ENCODE measurements at regions not wholly inside any gene's neighbourhood (a gene's known extent, or its start where the extent isn't known, plus 50 kb on each side); places are given as distances from the start of the nearest gene placed in this dataset.

DNA sequence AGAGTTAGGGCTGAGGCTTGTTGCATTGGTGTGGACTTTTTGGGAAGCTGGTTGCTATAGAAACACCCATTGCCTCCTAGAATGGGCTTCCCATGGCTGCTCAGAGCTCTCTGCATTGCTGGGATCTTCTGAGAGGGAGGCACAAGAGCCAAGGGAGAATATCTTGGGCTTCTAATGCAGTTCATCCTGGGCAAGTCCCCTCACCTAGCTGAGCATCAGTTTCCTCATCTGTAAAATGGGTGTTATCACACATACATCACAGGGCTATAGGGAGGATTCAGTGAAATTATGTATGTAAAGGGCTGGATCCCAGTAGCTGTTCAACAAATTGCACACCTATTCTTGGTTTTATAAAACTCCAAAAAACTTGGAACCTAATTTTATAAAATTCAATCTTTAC is 106.1 kb upstream of the ALDH1B1 start:
- no peak for DNase-seq (ENCODE audit: low read depth in 2 of 2)

DNA sequence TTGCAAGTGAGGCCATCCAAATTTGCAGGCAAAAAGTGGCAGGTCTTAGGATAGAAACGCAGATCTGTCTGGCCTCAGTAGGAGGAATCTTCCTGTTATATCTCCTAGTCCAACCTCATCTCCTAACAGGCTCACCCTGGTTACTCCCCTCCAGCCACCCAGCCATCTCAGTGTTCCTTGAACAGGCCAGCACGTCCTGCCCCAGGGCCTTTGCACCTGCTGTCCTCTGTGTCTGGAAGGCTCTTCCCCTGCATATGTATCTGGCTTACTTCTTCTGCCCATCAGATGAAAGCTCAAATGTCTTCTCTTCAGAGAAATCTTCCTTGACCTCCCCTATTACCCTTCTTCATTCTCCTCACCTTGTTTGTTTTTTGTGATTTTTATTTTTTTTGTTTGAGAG is 107.3 kb upstream of the ALDH1B1 start:
- DNase-seq (ENCODE audit: low read depth in 2 of 2): no peak

- DNase-seq (ENCODE audit: low read depth in 2 of 2): no peak
Measured at GRCh38 chr9:38284588-38285051, 107.9 kb upstream of the ALDH1B1 start.

DNA sequence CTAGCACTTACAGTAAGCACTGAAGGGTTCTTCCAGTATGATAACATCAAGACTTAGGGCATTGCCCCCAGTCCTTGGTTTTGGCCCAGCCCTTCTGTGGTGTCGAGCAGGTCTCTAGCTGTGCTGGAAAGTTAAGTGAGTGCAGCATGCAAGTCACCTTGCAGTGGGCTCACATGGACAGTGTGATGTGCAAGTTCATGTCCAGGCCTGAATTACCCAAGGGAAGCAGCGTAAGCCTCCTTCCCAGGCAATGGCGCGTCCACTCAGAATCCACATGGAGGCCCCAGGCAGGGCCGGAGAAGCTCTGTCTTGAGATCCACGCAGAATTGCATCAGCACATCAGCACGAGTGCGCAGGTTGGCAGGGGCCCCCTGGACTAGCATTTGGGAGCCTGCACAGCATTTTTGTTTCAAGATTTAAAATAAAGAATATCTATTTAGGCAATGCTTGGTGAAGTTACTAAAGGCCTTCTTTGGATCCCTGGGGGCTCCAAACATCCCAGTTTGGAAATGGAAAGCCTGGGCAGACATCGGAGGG is 108.4 kb upstream of the ALDH1B1 start:
- DNase-seq (ENCODE audit: low read depth in 2 of 2): no peak

GRCh38 chr9:38282756-38283155 is 109.7 kb upstream of the ALDH1B1 start:
- DNase-seq (ENCODE audit: low read depth in 2 of 2): no peak

DNA sequence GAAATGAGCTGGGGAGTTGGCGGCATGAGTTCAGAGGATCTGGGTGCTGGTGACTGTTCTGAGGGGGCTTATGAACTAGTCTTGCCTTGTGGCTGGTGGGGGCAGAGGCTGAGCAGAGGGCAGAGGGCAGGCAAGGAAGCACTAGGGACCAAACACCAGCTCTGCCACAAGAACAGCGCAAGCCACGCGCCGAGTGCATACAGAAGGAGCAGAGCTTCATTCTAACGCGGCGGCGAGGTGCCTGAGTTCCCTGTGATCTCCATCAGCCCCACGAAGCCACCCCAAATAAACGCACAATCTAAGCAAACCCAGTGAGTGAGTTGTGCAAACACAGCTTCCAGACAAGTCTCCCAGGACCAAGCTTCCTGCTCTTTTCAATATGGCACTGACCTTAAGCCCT is 110.6 kb upstream of the ALDH1B1 start:
- no peak for DNase-seq (ENCODE audit: low read depth in 2 of 2)

GRCh38 chr9:38281196-38281595 is 111.3 kb upstream of the ALDH1B1 start:
- no peak for DNase-seq (ENCODE audit: low read depth in 2 of 2)

- no peak for DNase-seq (ENCODE audit: low read depth in 2 of 2)
Measured at GRCh38 chr9:38280251-38280800, 112.2 kb upstream of the ALDH1B1 start.

DNA sequence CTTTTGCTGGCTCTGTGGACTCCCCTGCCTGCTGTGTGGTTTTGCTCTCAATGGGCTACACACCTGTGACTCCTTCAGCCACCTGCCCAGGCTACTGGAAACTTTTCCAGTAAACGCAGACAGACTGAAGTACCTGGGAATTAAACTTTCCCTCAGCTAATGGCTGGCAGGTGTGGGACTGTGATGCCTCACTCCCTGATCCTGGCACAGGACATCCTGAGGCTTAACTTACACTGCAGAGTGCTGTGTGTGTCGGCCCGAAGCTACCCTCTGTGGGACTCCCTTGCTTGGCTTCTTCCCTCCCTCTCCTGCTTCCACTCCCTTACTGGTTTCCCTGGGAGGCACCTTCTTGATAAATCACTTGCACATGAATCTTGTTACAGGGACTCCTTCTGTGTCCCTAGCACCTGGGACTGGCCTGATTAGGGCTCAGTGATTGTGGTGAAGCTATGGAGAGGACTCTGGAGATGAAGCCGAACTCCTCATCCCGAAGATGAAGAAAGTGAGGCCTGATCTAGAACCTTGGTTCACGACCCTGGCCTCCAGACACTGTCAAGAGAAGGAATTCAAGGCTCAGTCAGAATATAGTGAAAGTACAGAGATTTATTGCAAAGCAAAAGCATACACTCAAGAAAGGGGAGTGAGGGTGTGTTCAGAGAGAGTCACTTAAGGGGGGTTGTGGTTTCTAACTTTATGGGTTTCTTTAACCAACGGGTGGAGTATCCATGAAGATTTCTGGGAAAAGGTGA is 113.4 kb upstream of the ALDH1B1 start:
- DNase-seq (ENCODE audit: low read depth in 2 of 2): no peak

- no peak for DNase-seq (ENCODE audit: low read depth in 2 of 2)
Measured at GRCh38 chr9:38278457-38278856, 114.0 kb upstream of the ALDH1B1 start.

DNA sequence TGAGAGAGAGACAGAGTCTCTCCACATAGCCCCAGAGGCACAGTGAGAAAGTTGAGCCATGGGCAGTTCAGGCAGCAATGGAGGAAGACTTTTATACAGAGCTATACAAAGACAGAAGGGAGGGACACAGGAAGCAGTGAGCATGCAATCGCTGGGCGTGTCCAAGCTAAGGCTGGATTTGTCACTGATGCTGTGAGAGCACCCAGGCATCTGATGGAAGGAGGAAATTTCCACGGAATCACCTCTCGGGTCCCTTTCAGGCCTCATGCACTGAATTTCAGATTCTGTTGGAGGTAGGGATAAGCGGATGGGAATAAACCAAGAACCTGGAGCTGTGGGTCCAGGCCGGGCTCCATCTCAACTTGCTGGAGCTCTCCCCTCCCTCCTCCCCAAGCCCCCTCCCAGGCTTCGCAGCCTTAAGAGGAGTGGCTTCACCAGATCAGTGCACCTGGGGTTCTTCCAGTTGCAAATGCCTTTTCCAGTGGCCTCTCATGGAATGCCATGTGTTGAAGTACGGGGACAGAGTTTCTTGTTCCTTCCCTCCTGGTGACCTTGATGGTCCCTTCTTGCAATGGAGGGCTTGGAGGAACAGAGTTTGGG is 114.8 kb upstream of the ALDH1B1 start:
- DNase-seq (ENCODE audit: low read depth in 2 of 2): no peak

GRCh38 chr9:38276771-38277439 is 115.6 kb upstream of the ALDH1B1 start:
- DNase-seq (ENCODE audit: low read depth in 2 of 2): no peak

GRCh38 chr9:38274800-38275199 is 117.7 kb upstream of the ALDH1B1 start:
- DNase-seq (ENCODE audit: low read depth in 2 of 2): no peak

DNA sequence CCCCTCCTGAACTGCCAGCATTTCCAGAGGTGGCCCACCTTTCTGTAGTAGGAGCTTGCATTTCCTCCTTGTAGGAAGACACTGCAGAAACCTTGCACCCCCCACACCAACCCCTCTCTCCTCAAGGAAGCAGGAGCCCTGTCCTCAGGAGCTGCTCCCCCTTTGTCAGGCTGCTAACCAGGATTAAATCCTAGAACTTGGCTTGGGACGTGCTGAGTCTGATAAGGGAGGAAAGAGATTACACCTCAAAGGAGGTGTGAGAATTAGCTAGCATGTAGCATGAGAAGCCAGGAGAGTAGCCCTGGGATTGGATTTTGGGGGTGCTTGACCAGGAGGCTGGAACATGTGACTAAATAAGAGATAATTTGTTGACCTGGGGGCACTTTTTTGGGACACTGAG is 119.8 kb upstream of the ALDH1B1 start:
- DNase-seq (ENCODE audit: low read depth in 2 of 2): no peak

DNA sequence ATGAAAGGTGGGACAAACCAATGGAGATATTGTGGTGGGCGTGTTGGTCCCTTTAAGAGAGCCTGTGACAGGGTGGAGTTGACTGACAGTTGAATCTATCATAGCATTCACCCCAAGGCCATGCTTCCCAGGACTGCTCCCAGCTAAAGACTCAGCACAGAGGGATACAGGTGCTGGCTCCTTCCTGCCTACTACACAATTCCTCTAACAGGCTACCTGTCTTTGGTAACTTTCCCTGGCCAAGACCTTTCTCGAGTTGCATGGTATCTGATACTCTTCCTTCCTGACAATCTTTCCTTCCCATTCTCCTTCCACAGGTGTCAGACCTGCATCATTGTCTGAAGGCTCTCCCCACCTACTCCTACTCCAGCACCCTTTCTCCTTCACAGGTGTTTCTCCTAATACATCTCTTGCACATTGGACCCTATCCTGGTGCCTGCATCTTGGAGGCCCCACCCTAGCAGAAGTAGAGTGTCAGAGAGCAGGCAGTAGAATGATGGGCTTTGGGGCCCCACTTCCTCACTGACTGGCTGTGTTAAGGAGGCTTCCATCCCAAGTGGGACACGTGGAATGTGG is 120.7 kb upstream of the ALDH1B1 start:
- DNase-seq (ENCODE audit: low read depth in 2 of 2): no peak

DNA sequence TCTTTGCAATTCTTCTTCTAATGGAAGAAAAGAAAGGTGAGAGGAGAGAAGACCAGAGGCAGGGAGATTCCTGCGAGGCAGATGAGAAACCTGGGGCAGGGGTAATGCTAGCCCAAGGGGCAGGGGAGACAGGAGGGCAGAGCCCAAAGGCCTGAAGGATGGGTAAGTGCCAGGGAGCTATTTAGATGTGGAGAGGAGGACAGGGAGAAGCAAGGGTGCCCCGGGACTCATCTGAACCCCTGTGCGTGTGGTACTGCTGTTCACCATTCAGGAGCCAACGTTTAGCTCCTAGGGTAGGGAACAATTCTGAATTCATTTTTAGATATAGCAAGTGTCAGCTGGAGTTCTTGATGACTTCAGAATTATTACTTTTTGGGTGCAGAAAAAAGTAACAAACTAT is 122.7 kb upstream of the ALDH1B1 start:
- no peak for DNase-seq (ENCODE audit: low read depth in 2 of 2)

DNA sequence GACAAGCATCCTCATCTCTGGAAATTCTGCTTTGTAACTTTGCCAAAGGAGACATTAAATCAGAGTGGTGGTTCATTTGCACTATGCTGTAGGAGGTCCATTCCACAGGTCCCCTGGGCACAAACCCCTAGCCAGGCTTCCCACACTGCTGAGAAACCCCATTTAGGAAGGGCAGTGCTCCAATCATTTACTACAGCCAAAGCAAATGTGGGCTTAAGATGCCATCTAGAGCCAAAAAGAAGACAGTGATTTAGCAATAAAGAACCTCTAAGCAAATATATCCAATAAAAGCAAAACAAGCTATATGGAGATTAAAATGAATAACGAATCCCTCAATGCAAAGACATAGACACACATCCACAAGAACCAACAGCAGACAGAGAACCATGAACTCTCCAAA is 129.0 kb upstream of the ALDH1B1 start:
- DNase-seq (ENCODE audit: low read depth in 2 of 2): no peak

DNA sequence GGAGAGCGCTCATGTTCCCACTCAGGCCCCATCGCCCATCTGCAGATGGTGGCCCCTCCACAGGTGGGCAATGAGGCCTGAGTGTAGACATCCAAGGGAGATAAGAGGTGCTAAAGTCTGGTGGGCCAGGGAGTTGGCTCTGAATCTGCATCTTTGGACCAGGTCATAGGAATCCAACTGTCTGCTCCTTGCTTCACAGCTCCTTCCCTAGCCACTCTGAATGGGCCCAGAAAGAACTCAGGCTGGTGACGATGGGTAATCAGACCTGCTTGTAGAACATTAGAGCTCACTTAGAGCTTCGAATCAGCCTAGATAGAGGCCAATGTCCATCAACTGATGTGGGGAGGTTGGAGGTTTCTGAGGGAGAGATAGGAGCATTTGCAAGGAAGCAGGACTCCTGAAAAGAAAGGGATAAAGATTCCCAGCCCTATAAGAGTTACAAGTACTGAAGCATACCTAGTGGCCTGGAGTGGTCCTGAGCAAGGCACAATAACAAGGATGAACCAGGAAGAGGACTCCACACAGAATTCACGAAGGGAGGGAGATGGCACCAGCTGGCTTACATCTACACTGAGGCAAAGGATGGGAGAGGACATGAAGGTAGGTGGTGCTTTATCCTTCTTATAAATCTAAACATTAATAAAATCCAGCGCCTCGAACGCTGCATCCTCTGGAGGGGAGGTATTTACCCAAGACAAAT is 132.8 kb upstream of the ALDH1B1 start:
- no peak for DNase-seq (ENCODE audit: low read depth in 2 of 2)

GRCh38 chr9:38259056-38259455 is 133.4 kb upstream of the ALDH1B1 start:
- DNase-seq (ENCODE audit: low read depth in 2 of 2): no peak

DNA sequence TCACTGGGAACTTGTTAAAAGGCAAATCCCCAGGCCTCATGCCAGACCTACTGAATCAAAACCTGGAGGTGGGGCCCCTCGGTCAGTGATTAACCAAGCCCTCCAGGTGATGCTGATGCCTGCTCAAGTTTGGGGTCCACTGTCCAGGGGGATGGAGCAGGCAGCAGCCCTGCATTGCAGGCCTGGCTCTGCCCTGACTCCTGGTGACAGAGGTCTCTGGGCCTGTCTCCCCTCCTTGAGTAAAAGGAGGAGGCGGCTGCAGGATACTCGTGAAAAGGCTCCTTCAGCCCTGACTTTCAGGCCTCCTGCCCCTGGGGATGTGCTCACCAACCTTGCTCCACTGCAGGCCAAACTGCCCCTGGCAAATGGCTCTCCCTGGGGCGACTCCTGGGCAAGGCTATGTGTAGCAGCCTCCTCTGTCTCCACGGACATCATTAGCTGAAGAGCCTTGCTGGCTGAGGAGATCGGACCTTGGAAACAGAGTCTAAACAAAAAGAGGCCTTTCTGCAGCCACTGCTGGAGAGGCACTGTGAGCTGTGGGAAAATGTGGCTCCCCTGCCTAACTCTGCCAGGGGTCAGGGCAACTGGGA is 134.8 kb upstream of the ALDH1B1 start:
- DNase-seq (ENCODE audit: low read depth in 2 of 2): no peak

- DNase-seq (ENCODE audit: low read depth in 2 of 2): no peak
Measured at GRCh38 chr9:38256461-38256860, 136.0 kb upstream of the ALDH1B1 start.
